ENCODE measurements at regions not wholly inside any gene's neighbourhood (a gene's known extent, or its start where the extent isn't known, plus 50 kb on each side); places are given as distances from the start of the nearest gene placed in this dataset.

- Histone ChIP-seq H3K4me3 (no peak overlapping the region), H3K36me3 (replicated peaks in 1 of 2) (no peaks in the 10 kb centered on the region), H3K27ac (no peak overlapping the region), H3K4me1 (replicated peaks in 1 of 2) (no peaks in the 10 kb centered on the region), H3K27me3 (no peaks in the 10 kb centered on the region), H3K9me3 (replicated peaks in 1 of 3) (no peaks in the 10 kb centered on the region)
- no peak for DNase-seq
- TF ChIP-seq CTCF (IDR thresholded peaks at IDR 0.05), result no peak
- no peak for TF ChIP-seq POLR2A (IDR thresholded peaks at IDR 0.05)
- 39 to 53% (median 46%) methylated on average over 3 of the region's 3 CpGs for WGBS, 4 donors
- intact Hi-C loops (cut with DNase I), result no loop called here
These were observed 445.6 kb downstream of the ADAMTS20 start for GRCh38 chr12:43106355-43106754.

GRCh38 chr12:43105426-43105981 is 446.5 kb downstream of the ADAMTS20 start:
- Histone ChIP-seq H3K27ac (no peak overlapping the region), H3K9me3 (replicated peaks in 1 of 3) (no peaks in the 10 kb centered on the region), H3K4me3 (no peak overlapping the region), H3K27me3 (no peaks in the 10 kb centered on the region), H3K36me3 (replicated peaks in 1 of 2) (no peaks in the 10 kb centered on the region), H3K4me1 (replicated peaks in 1 of 2) (no peaks in the 10 kb centered on the region)
- WGBS, 4 donors, result 41 to 61% (median 48%) methylated on average over 6 of the region's 6 CpGs
- no peak for TF ChIP-seq CTCF (IDR thresholded peaks at IDR 0.05)
- TF ChIP-seq POLR2A (IDR thresholded peaks at IDR 0.05), result no peak
- no peak for DNase-seq
- intact Hi-C loops (cut with DNase I), result no loop called here

GRCh38 chr12:43104494-43104893 is 447.5 kb downstream of the ADAMTS20 start:
- H3K4me3 ChIP-seq, result no peak overlapping the region
- no peaks in the 10 kb centered on the region for H3K36me3 ChIP-seq (replicated peaks in 1 of 2)
- DNase-seq, result no peak
- H3K9me3 ChIP-seq (replicated peaks in 1 of 3), result no peaks in the 10 kb centered on the region
- no peaks in the 10 kb centered on the region for H3K4me1 ChIP-seq (replicated peaks in 1 of 2)
- intact Hi-C loops (cut with DNase I), result no loop called here
- no peaks in the 10 kb centered on the region for H3K27me3 ChIP-seq
- H3K27ac ChIP-seq, result no peak overlapping the region
- TF ChIP-seq CTCF (IDR thresholded peaks at IDR 0.05) (no peak), POLR2A (IDR thresholded peaks at IDR 0.05) (no peak)
- 75 to 96% (median 92%) methylated on average over 3 of the region's 3 CpGs for WGBS, 4 donors

GRCh38 chr12:43103866-43104265 is 448.1 kb downstream of the ADAMTS20 start:
- no peaks in the 10 kb centered on the region for H3K4me1 ChIP-seq (replicated peaks in 1 of 2)
- H3K4me3 ChIP-seq, result no peak overlapping the region
- no peak overlapping the region for H3K27ac ChIP-seq
- no peaks in the 10 kb centered on the region for H3K36me3 ChIP-seq (replicated peaks in 1 of 2)
- H3K27me3 ChIP-seq, result no peaks in the 10 kb centered on the region
- intact Hi-C loops (cut with DNase I), result no loop called here
- TF ChIP-seq CTCF (IDR thresholded peaks at IDR 0.05), result no peak
- no peak for TF ChIP-seq POLR2A (IDR thresholded peaks at IDR 0.05)
- H3K9me3 ChIP-seq (replicated peaks in 1 of 3), result no peaks in the 10 kb centered on the region
- no peak for DNase-seq
- 80 to 97% (median 84%) methylated on average over 1 of the region's 1 CpG for WGBS, 4 donors

All from adrenal gland (tissue), 9 donors.